A549 (cell line): ENCODE measurements at regions not wholly inside any gene's neighbourhood (a gene's known extent, or its start where the extent isn't known, plus 50 kb on each side); places are given as distances from the start of the nearest gene placed in this dataset.
A peak's percentile ranks its signal among the peaks of the same experiment; 100 is the strongest.

Source experiments
- ATAC-seq, 2 experiments: fragments of 200-7000 bp in 1 of 2; fragments of >200 bp in 1 of 2; cut with Nextera tagmentation in 1 of 2; cut with Tn5 transposase in 1 of 2; 3 replicates each; pipeline versions ENCODE4 v1.8.0 to v1.9.1; 2018 to 2020; ENCODE audit warnings: mild to moderate bottlenecking in 1 of 2, moderate library complexity in 1 of 2
- CTCF ChIA-PET: fragments of 300-600 bp; sonication (Branson Sonifier 250); formaldehyde crosslinking; extraction: SDS; loops from one replicate; lab custom pipeline; 2021; ENCODE audit warnings: antibody characterized with exemption, inconsistent platforms; lab: Yijun Ruan, JAX
- POLR2A ChIA-PET: fragments of 350-600 bp; formaldehyde crosslinking; extraction: SDS; loops from one replicate; lab custom pipeline; 2021; ENCODE audit warnings: antibody characterized with exemption, inconsistent platforms; lab: Yijun Ruan, JAX
- DNase-seq, 2 experiments: peaks; one replicate each; pipeline versions ENCODE4 v3.0.0 to v3.0.0-alpha.2; 2011 to 2016; ENCODE audit warnings: low read depth in 1 of 2, low spot score in 1 of 2
- FAIRE-seq: peaks from 2 replicates; lab custom pipeline; 2011; peaks lifted over from hg19 to GRCh38; lab: Jason Lieb, UNC
- H3K27ac ChIP-seq, 2 experiments: fragments of >200 bp; sonication (Bioruptor Twin); formaldehyde crosslinking; 3 replicates each; pipeline ENCODE4 v1.5.1; 2016 to 2017
- H3K4me1 ChIP-seq: fragments of >200 bp; sonication (Bioruptor Twin); formaldehyde crosslinking; 3 replicates; pipeline ENCODE4 v1.6.1; 2016
- H3K4me2 ChIP-seq: fragments of >200 bp; sonication (Bioruptor Twin); formaldehyde crosslinking; 3 replicates; pipeline ENCODE4 v1.6.1; 2016
- H3K4me3 ChIP-seq: fragments of >200 bp; sonication (Bioruptor Twin); formaldehyde crosslinking; 3 replicates; pipeline ENCODE4 v1.5.1; 2016
- H3K9me3 ChIP-seq: fragments of >200 bp; sonication (Bioruptor Twin); formaldehyde crosslinking; 3 replicates; pipeline ENCODE4 v1.6.1; 2016
- CHD2 ChIP-seq: fragments of 150-350 bp; IDR thresholded peaks from 2 replicates; pipeline ENCODE4 v1.6.1; 2014; ENCODE audit warnings: low read length; ENCODE audit not compliant: partially characterized antibody
- CHD4 ChIP-seq: fragments of 200-600 bp; sonication (generic); IDR thresholded peaks from 2 replicates; pipeline ENCODE4 v1.6.1; 2016; ENCODE audit warnings: antibody characterized with exemption, mild to moderate bottlenecking, borderline replicate concordance
- EHMT2 ChIP-seq: fragments of 200-600 bp; sonication (generic); IDR thresholded peaks from 2 replicates; pipeline ENCODE4 v1.6.1; 2016; ENCODE audit warnings: antibody characterized with exemption, low read depth, mild to moderate bottlenecking, moderate library complexity
- FOSB ChIP-seq: fragments of 250-450 bp; sonication (Bioruptor Pico); IDR thresholded peaks from 2 replicates; pipeline ENCODE4 v1.5.0; 2020; ENCODE audit warnings: mild to moderate bottlenecking, moderate library complexity
- FOSL2 ChIP-seq, 2 experiments: fragments of 450-650 bp in 1 of 2; fragments of >200 bp in 1 of 2; sonication (Bioruptor Twin) in 1 of 2; formaldehyde crosslinking; IDR thresholded peaks; 2 replicates each; pipeline versions ENCODE4 v1.5.0 to v1.6.1; 2016 to 2020; ENCODE audit warnings: mild to moderate bottlenecking in 1 of 2, moderate library complexity in 1 of 2
- FOXS1 ChIP-seq: fragments of 250-450 bp; sonication (Bioruptor Pico); IDR thresholded peaks from 2 replicates; pipeline ENCODE4 v1.5.0; 2020; ENCODE audit warnings: mild to moderate bottlenecking, moderate library complexity
- HOXA7 ChIP-seq: fragments of 250-450 bp; sonication (Bioruptor Pico); IDR thresholded peaks from 2 replicates; pipeline ENCODE4 v1.5.0; 2020; ENCODE audit warnings: mild to moderate bottlenecking, moderate library complexity
- JUN ChIP-seq, 2 experiments: fragments of >200 bp; sonication (Bioruptor Twin); formaldehyde crosslinking; IDR thresholded peaks; 2 replicates in 1 of 2; 3 replicates in 1 of 2; pipeline ENCODE4 v1.6.1; 2016 to 2017
- JUNB ChIP-seq: fragments of >200 bp; sonication (Bioruptor Twin); formaldehyde crosslinking; IDR thresholded peaks from 2 replicates; pipeline ENCODE4 v1.6.1; 2016
- MAZ ChIP-seq: fragments of 150-350 bp; IDR thresholded peaks from 2 replicates; pipeline ENCODE4 v1.6.1; 2014; ENCODE audit warnings: antibody characterized with exemption, low read depth, low read length, borderline replicate concordance
- MYC ChIP-seq: IDR thresholded peaks from 2 replicates; pipeline ENCODE4 v1.6.1; 2012; ENCODE audit warnings: mild to moderate bottlenecking, inconsistent platforms, low read length, improper control_type of control experiment, borderline replicate concordance
- NFE2L2 ChIP-seq: fragments of 150-350 bp; conservative IDR thresholded peaks from 2 replicates; pipeline ENCODE4 v1.6.1; 2014; ENCODE audit warnings: low read length
- POLR2AphosphoS2 ChIP-seq: conservative IDR thresholded peaks from 2 replicates; pipeline ENCODE4 v1.6.1; 2012; ENCODE audit warnings: low read length, improper control_type of control experiment, inconsistent platforms
- RAD21 ChIP-seq, 2 experiments: fragments of >200 bp in 1 of 2; sonication (Bioruptor Twin) in 1 of 2; formaldehyde crosslinking in 1 of 2; IDR thresholded peaks in 1 of 2; conservative IDR thresholded peaks in 1 of 2; 2 replicates in 1 of 2; 3 replicates in 1 of 2; pipeline ENCODE4 v1.6.1; 2012 to 2018; ENCODE audit warnings: inconsistent platforms in 1 of 2
- RCOR1 ChIP-seq: fragments of 150-350 bp; IDR thresholded peaks from 2 replicates; pipeline ENCODE4 v1.6.1; 2014; ENCODE audit warnings: antibody characterized with exemption, low read length, low read depth
- RFX5 ChIP-seq: fragments of 450-650 bp; IDR thresholded peaks from 2 replicates; pipeline ENCODE4 v1.7.1; 2014; ENCODE audit warnings: antibody characterized with exemption, mild to moderate bottlenecking, moderate library complexity
- RNF2 ChIP-seq: fragments of 200-600 bp; sonication (generic); IDR thresholded peaks from 2 replicates; pipeline ENCODE4 v1.6.1; 2016; ENCODE audit warnings: low read depth, mild to moderate bottlenecking, antibody characterized with exemption, moderate library complexity, borderline replicate concordance
- SREBF2 ChIP-seq: fragments of 450-650 bp; IDR thresholded peaks from 2 replicates; pipeline ENCODE4 v1.6.1; 2014; ENCODE audit warnings: mild to moderate bottlenecking, moderate library complexity
- TFCP2L1 ChIP-seq: fragments of 250-450 bp; sonication (Bioruptor Pico); IDR thresholded peaks from 2 replicates; pipeline ENCODE4 v1.5.0; 2021; ENCODE audit warnings: mild to moderate bottlenecking
- TP53 ChIP-seq: fragments of 250-450 bp; sonication (Bioruptor Pico); IDR thresholded peaks from 2 replicates; pipeline ENCODE4 v1.5.0; 2021; ENCODE audit warnings: mild to moderate bottlenecking, moderate library complexity
- ZC3H11A ChIP-seq: fragments of 450-650 bp; IDR thresholded peaks from 2 replicates; pipeline ENCODE4 v1.6.1; 2014; ENCODE audit warnings: antibody characterized with exemption, mild to moderate bottlenecking
- ZNF302 ChIP-seq: fragments of 250-450 bp; sonication (Bioruptor Pico); IDR thresholded peaks from 2 replicates; pipeline ENCODE4 v1.9.0; 2021; ENCODE audit warnings: inconsistent platforms, mild to moderate bottlenecking, moderate library complexity
- WGBS: methylation state at CpG from one replicate; pipeline ENCODE4 v1.1.6; 2017; ENCODE audit errors: missing lambda C conversion rate; 5-methylcytosine and 5-hydroxymethylcytosine counted together
- TF ChIP-seq, protein P1 (sequence below): fragments of >200 bp; sonication (Bioruptor Twin); formaldehyde crosslinking; IDR thresholded peaks from 3 replicates; pipeline ENCODE4 v1.6.1; 2016
- TF ChIP-seq, protein P2 (sequence below): fragments of 150-350 bp; IDR thresholded peaks from 2 replicates; pipeline ENCODE4 v1.6.1; 2014; ENCODE audit warnings: low read depth, mild to moderate bottlenecking, low read length
- TF ChIP-seq, protein P3 (sequence below): IDR thresholded peaks from 2 replicates; pipeline ENCODE4 v1.6.1; 2012

DNA sequence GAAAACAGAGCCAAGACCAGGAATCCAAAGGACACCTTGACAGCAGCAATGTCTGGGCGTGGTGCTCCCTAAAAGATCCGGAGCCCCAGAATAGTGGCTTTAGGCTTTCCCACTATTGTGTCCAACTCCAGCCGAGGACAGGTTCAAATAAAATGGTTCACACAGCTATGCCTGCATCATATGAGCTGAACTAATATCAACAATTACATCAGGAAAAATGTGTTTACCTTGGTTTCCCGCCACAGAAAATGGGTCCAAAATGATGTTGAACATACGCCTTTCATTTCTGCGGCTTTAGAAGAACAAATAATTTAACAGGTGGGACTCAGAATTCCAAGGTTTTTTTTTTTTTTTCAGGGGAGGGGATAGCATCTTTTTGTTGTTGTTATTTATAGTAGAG, 93.6 kb downstream of the OSR1 start:
- 84% methylated on average over 6 of the region's 6 CpGs for WGBS
- no peak for FAIRE-seq
- Histone ChIP-seq H3K4me2 (no peak overlapping the region), H3K4me1 (no peaks in the 10 kb centered on the region), H3K9me3 (no peaks in the 10 kb centered on the region), H3K4me3 (no peak overlapping the region)
- TF ChIP-seq, protein P1, sequence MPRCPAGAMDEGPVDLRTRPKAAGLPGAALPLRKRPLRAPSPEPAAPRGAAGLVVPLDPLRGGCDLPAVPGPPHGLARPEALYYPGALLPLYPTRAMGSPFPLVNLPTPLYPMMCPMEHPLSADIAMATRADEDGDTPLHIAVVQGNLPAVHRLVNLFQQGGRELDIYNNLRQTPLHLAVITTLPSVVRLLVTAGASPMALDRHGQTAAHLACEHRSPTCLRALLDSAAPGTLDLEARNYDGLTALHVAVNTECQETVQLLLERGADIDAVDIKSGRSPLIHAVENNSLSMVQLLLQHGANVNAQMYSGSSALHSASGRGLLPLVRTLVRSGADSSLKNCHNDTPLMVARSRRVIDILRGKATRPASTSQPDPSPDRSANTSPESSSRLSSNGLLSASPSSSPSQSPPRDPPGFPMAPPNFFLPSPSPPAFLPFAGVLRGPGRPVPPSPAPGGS, result no peak
- TF ChIP-seq NFE2L2, result no peak
- no peak for TF ChIP-seq CHD2
- no peak for TF ChIP-seq TFCP2L1
- TF ChIP-seq, protein P2, sequence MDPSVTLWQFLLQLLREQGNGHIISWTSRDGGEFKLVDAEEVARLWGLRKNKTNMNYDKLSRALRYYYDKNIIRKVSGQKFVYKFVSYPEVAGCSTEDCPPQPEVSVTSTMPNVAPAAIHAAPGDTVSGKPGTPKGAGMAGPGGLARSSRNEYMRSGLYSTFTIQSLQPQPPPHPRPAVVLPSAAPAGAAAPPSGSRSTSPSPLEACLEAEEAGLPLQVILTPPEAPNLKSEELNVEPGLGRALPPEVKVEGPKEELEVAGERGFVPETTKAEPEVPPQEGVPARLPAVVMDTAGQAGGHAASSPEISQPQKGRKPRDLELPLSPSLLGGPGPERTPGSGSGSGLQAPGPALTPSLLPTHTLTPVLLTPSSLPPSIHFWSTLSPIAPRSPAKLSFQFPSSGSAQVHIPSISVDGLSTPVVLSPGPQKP, result no peak
- no peak for TF ChIP-seq RAD21 (conservative IDR thresholded peaks at IDR 0.05 in 1 of 2, IDR thresholded peaks at IDR 0.05 in 1 of 2)
- TF ChIP-seq, all 56 proteins: peak for 0
- DNase-seq, result no peak
- H3K27ac ChIP-seq, result no peak overlapping the region
- CTCF ChIA-PET, result interaction anchor here (0.6 kb wide), 3 partner anchors 10 to 738 kb away, joined by 3 to 5 read pairs (median 4); no protein-coding TSS in a partner anchor
- POLR2A ChIA-PET, result interaction anchor here (0.6 kb wide), 1 partner anchor 87 kb away, joined by 3 read pairs; no protein-coding TSS in a partner anchor
- no peak for ATAC-seq

DNA sequence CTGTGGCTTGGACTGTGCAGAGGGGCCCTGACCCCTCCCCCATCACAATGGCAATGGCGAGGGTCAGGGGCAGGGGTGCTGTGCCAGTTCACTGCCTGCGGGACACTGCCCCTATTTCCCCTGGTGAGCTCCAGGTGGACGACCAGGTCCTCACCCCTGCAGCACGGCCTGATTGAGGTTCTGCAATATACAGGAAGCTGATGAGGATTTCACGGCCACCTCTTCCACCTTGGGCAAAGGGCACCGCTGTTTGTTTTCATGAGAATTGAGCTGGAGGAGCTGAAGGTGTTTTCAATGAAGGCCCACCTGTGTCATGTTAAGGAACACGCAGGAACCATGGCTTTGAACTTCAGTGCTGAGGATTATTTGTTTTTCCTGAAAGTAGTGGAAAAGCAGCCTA, 96.3 kb downstream of the OSR1 start:
- CTCF ChIA-PET, result interaction anchor here (1.2 kb wide), 2 partner anchors 37 to 512 kb away, joined by 3 read pairs; no protein-coding TSS in a partner anchor
- Histone ChIP-seq H3K4me1 (no peaks in the 10 kb centered on the region), H3K27ac (no peak overlapping the region), H3K4me2 (no peak overlapping the region), H3K4me3 (no peak overlapping the region)
- POLR2A ChIA-PET, result no interaction called here
- ATAC-seq (no peak), DNase-seq (no peak)
- TF ChIP-seq MAZ (no peak), RNF2 (no peak)
- TF ChIP-seq, all 56 proteins: peak for 0
- FAIRE-seq, result no peak
- peaks cover 5% of the 10 kb centered on the region; the same call in 1 of the 3 replicates for H3K9me3 ChIP-seq
- WGBS, result 79% methylated on average over 7 of the region's 7 CpGs

DNA sequence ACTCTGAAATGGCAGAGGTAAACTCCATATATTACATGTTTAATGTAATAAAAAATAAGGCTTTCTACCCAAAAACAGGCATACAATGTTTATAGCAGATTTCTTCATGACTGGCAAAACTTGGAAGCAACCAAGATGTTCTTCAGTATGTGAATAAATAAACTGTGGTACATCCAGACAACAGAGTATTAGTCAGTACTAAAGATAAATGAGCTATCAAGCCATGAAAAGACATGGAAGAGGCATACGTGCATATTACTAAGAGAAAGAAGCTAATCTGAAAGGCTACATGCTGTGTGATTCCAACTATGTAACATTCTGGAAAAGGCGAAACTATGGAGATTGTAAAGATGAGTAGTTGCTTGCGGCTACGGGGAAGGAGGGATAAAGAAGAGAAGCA, 97.4 kb downstream of the OSR1 start:
- FAIRE-seq (no peak), ATAC-seq (no peak), DNase-seq (no peak)
- no peak overlapping the region for H3K27ac ChIP-seq
- no peak overlapping the region for H3K4me2 ChIP-seq
- peaks cover 8% of the 10 kb centered on the region; the same call in 2 of the 3 replicates for H3K4me1 ChIP-seq
- ChIA-PET POLR2A (no interaction called here), CTCF (interaction anchor here (0.9 to 1.2 kb wide), 3 partner anchors 120 to 511 kb away, joined by 3 read pairs; no protein-coding TSS in a partner anchor)
- 79% methylated on average over 4 of the region's 4 CpGs for WGBS
- no peak overlapping the region for H3K4me3 ChIP-seq
- peaks cover 5% of the 10 kb centered on the region; the same call in 1 of the 3 replicates for H3K9me3 ChIP-seq
- no peak for TF ChIP-seq EHMT2
- no peak for TF ChIP-seq CHD4
- no peak for TF ChIP-seq FOXS1 (CRISPR knock-in tag)
- no peak for TF ChIP-seq FOSL2 (IDR thresholded peaks at IDR 0.05)
- no peak for TF ChIP-seq FOSL2 (CRISPR knock-in tag; IDR thresholded peaks at IDR 0.05)
- TF ChIP-seq TP53, result no peak
- no peak for TF ChIP-seq FOSB (CRISPR knock-in tag)

DNA sequence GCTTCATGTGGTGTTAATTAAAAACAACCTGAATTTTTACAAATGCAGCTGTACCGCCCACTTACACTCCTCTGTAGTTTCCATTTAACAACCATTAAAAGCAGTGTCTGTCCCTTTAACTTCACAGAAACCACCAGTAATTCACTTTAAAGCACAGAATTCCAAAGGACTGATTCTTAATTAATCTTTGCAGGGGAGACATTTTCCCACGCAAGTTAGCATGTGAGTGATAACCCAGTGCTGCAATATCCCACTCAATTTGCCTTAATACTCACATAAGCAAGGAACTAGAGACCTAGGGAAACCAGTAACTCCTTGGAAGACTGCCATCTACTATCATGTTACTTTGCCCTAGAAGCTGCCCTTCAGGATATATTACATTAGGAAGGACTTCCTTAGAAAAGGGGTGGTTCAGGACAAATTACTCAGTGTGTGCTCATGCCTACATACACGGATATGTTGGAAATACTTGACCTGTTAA, 102.3 kb downstream of the OSR1 start:
- CTCF ChIA-PET, result no interaction called here
- H3K4me2 ChIP-seq, result no peak overlapping the region
- H3K27ac ChIP-seq, result 0 out of 6 replicates have a peak overlapping the region, but pooled peaks of 1 of the 2 experiments have one; percentile 17
- POLR2A ChIA-PET, result no interaction called here
- H3K4me3 ChIP-seq, result no peak overlapping the region
- no peak for TF ChIP-seq SREBF2
- TF ChIP-seq TFCP2L1, result no peak
- TF ChIP-seq HOXA7 (CRISPR knock-in tag), result no peak
- TF ChIP-seq, protein P3, sequence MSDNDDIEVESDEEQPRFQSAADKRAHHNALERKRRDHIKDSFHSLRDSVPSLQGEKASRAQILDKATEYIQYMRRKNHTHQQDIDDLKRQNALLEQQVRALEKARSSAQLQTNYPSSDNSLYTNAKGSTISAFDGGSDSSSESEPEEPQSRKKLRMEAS, result no peak
- TF ChIP-seq FOXS1 (CRISPR knock-in tag), result no peak
- TF ChIP-seq MYC, result no peak
- TF ChIP-seq ZC3H11A, result no peak
- no peak for TF ChIP-seq RFX5
- no peak for TF ChIP-seq ZNF302 (CRISPR knock-in tag)
- TF ChIP-seq JUN (IDR thresholded peaks at IDR 0.05), result no peak
- TF ChIP-seq, protein P2, result no peak
- no peak for TF ChIP-seq POLR2AphosphoS2
- no peak for TF ChIP-seq RCOR1
- no peak for TF ChIP-seq FOSL2 (IDR thresholded peaks at IDR 0.05)
- TF ChIP-seq FOSL2 (CRISPR knock-in tag; IDR thresholded peaks at IDR 0.05), result no peak
- no peak for TF ChIP-seq JUNB
- peaks cover 5% of the 10 kb centered on the region; the same call in 1 of the 3 replicates for H3K9me3 ChIP-seq
- 65% methylated on average over 3 of the region's 3 CpGs for WGBS
- FAIRE-seq (no peak), DNase-seq (peak in 1 of 2 experiments; percentile 19), ATAC-seq (peak in 1 of 2 experiments; percentile 50; a peak in 3 of 6 replicates)
- H3K4me1 ChIP-seq, result peaks cover 12% of the 10 kb centered on the region; the same call in 2 of the 3 replicates
